SH-SY5Y (cell line): ENCODE measurements at regions not wholly inside any gene's neighbourhood (a gene's known extent, or its start where the extent isn't known, plus 50 kb on each side); places are given as distances from the start of the nearest gene placed in this dataset.
A peak's percentile ranks its signal among the peaks of the same experiment; 100 is the strongest.

ENCODE experiments used
- GATA2 ChIP-seq: IDR thresholded peaks from 2 replicates; pipeline ENCODE4 v1.6.1; 2011; ENCODE audit warnings: mild to moderate bottlenecking, low read depth, low read length
- GATA3 ChIP-seq: IDR thresholded peaks from 2 replicates; pipeline ENCODE4 v1.6.1; 2011; ENCODE audit warnings: low read depth, mild to moderate bottlenecking, low read length, moderate library complexity

DNA sequence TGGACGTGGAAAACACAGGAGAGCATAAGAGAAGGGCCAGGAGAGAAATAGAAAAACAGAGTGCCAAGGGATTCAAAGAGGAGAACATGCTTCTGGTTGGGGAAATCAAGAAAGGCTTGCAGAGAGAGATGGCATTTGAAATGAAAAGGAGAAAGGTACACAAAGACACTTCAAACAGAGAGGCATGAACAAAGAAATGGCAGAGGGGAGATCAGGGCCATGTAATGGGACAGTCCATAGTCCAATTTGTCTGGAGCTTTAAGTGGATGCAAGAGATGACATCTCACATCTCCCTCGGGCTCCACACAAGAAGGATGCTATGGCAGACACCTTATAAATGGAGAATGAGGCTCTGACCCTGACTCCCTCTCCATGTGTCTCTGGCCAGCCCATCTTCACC, 331.1 kb downstream of the MLLT3 start:
- TF ChIP-seq GATA2 (no peak), GATA3 (no peak)

DNA sequence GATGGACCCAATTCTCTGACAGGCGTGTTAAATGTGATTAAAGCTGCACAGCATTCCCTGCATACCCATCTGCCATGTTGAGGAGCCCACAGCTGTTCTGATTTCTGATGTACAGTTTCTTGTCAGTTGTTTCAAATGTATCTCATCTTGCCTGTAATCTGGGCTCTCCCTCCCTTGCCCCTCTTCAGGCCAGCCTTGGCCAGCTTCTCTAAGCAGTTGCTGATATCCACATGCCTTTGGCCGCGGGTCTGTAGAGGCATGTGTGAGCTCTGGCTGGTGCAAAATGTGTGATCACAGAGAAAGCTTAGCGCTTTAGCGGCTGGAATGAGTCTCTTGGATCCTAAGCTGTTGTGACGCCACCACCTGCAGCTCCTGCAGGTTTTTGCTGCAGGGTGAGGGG, 332.0 kb downstream of the MLLT3 start:
- TF ChIP-seq GATA3 (no peak), GATA2 (no peak)

DNA sequence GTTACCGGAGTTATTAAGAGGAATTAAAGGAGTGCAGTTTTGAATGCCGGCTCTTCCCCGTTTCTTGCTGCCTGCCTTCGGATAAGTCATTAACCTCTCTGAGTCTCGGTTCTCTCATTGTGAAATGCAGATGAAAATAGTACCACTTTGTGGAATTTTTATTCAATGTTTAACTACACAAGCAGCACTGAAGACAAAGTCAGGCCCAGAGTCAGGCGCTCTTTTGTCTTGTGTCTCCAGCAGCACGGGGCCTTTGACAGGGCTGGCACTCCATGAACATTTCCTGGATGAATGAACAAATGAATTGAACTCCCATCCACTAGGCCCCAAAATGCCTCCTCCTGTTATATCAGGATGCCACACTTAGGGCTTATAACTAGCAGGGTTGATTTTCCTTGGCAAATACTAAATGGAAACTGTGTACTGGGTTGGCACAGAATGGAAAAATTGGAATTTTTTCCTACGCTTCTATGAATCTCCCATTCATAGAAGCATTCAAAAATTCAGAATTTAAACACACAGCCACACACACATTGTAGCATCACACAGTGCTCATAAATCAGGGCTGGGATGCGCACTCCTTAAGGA, 332.8 kb downstream of the MLLT3 start:
- TF ChIP-seq GATA2 (no peak), GATA3 (no peak)

DNA sequence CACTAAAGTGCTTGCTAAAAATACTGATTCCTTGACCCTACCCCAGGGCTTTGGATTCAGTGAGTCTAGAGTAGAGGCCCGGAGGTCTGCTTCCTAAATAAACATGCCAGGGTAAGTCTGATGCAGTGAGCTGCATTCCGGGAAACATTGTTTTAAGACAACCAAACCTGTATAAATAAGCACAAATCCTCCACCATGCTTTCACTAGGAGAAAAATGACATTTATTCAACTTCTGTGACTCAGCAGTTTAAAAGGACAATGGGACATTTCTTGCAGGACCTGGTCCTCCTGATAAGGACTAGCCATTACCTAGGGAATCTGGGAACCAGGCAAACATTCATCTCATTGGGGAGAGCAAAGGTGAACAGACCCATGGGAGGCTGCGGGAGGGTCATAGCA, 335.3 kb downstream of the MLLT3 start:
- TF ChIP-seq GATA3 (no peak), GATA2 (no peak)

DNA sequence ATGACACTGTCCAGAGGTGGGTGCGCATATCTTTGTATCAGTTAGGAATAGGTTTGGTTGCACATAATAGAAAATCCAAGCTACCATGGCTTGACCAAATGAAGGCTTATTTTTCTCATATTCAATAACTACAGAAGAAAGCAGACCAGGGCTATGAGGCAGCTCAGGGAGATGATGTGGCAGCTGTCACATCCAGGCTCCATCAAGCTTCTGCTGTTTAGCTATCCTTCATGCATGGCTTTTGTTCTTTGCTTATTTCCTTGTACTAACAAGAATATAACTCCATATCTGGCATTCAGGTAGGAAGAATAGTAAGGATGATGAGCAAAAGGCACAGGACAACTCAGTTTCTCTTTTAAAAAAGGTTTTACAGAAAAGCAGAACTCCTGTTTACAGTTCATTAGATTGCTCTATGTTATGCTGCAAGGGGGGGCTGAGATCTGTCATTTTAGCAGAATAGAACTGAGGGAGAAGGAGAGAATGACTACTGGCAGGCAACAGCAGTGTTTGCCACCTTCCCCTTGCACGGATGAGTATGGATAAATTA, 336.1 kb downstream of the MLLT3 start:
- TF ChIP-seq GATA2 (no peak), GATA3 (no peak)

DNA sequence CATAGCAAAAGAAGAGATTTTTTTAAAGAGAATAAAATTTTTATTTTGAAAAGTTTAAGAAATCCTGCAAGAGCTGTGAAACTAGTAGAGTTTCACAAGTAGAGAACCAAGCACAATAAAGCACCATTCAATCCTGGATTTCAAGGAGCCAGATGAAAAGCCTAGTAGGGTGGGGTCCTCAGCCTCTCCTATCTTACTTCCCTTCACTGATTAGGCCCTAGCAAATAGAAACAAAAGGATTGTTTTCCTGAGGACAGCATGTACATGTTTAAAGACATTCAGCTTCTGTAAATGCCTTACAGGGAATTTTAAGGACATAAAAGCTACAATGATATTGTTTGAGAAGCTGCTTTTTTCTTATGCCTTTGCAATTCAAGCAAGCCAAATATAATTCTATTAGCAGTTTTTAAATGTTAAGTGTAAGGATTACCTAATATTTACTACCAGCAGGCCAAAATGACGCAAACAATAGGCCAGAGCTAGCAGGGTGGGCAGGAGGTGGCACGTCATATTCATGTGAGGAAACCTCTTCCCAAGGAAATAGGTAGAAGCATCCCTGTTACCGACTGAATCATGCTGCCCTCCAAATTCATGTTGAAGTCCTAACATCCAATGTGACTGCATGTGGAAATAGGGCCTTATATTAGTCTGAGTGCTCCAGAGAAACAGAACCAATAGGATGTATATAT, 337.6 kb downstream of the MLLT3 start:
- no peak for TF ChIP-seq GATA2
- TF ChIP-seq GATA3: no peak

DNA sequence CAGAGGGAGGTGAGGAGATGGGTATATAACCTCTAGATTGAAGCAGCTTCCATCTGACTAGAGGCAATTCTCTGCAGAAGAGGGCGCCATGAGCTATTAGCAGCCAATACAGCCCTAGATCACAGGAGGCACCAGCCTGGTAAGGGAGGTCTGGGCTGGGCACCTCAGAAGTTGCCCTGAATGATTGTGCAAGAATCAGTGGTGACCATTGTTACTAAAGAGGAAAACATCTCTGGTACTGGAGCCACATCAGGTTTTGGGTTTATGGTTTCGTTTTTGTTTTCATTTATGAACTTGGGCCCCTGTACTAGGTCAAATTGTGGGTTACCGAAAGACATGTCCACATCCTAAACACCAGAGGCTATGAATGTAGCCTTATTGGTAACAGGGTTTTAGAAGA, 342.0 kb downstream of the MLLT3 start:
- TF ChIP-seq GATA3 (no peak), GATA2 (no peak)

DNA sequence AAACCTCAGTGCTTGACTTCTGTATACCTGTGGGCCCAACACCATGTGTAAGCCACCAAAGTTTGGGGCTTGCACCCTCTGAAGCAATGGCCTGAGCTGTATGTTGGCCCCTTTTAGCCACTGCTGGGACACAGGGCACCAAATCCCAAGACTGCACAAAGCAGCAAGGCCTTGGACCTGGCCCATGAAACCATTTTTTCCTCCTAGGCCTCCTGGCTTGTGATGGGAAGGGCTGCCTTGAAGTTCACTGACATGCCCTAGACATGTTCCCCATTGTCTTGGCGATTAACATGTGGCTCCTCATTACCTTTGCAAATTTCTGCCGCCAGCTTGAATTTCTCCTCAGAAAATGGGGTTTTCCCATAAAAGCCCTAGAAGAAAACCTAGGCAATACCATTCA, 345.5 kb downstream of the MLLT3 start:
- TF ChIP-seq GATA3: no peak
- no peak for TF ChIP-seq GATA2

DNA sequence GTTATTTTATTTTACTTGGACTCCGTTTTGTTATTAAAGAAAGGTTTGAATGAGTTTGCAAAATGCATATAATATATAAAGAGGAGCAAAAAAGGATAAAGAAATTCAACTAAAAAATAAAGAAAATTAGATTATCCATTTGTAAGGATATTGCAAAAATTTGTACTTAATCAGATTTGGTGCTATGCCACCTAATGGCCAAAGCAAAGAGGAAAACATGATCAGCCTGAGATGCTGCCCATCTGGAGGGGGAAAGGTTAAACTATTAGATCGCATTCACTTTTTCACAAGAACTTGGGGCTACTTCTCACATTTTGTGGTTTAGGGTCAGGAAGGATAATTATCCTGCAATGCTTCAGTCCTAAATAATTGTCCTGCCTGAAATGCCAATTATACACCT, 350.6 kb downstream of the MLLT3 start:
- TF ChIP-seq GATA3 (no peak), GATA2 (no peak)

DNA sequence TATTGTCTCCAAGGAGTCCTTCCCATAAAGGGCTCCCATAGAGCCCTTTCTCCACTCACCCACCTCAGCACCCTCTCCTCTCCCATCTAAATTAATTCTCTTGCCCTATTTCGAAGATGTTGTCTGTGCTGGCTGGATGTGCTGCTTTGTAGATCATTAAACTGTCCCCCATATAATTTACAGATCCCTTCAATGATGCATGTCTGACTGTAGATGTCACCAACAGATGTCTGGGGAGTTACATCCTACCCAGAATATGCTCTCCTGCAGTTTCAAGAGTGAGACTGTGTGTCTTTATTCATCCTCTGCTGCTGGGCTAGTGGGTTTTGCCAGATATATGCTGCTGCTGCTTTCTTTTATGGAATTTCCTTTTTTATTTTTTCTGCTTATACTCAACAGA, 351.2 kb downstream of the MLLT3 start:
- TF ChIP-seq GATA3: no peak
- no peak for TF ChIP-seq GATA2

DNA sequence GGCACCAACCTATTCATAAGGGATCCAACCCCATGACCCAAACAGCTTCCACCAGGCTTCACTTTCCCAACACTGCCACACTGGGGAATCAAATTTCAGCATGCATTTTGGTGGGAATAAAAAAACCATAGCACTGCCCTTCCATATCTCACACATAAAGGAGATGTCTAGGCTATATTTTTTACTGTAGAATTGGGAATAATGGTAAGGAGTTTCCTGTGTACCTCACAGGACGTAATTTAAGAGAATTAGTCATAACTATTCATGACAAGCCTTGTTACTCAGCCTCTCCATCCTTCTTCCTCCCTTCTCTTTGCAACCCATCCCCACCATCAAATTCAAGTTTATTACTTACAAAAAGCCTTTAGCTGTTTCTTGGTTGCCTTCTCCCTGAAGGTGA, 352.1 kb downstream of the MLLT3 start:
- TF ChIP-seq GATA3 (no peak), GATA2 (no peak)

DNA sequence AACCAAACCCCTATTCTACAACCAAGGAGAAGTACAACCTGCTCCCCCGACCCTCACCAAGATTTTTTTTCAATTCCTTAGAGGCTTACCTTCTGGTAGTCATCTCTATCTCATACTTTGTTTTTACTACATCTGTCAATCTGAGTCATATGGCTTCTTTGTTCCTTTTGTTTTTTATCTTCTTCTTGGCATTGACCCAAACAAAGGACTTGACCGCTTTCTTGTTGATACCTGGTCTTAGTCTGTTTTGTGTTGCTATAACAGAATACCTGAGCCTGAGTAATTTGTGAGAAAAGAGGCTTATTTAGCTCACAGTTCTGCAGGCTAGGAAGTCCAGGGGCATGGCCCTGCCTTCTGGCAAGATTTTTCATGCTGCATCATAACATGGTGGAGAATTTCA, 352.7 kb downstream of the MLLT3 start:
- TF ChIP-seq GATA3 (no peak), GATA2 (no peak)

DNA sequence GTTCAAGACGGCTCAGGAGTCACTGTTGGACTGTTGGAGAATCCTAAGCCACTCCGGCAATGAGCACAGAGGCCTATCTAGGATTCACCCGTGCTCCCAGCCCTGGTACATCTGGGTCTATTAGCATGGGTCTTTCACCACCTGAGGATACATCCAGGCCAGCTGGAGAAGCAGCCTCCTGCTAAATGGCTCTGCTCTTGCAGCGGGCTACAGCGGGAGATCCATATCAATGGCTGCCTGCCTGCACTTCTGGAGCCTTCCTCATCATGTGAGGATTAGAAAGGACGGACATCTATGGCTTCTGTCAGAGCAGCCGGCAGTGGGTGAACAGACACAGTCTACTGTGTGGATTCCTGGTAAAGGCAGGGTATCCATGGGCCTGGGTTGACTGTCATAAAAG, 357.4 kb downstream of the MLLT3 start:
- TF ChIP-seq GATA2: peak; percentile 73
- TF ChIP-seq GATA3: no peak

DNA sequence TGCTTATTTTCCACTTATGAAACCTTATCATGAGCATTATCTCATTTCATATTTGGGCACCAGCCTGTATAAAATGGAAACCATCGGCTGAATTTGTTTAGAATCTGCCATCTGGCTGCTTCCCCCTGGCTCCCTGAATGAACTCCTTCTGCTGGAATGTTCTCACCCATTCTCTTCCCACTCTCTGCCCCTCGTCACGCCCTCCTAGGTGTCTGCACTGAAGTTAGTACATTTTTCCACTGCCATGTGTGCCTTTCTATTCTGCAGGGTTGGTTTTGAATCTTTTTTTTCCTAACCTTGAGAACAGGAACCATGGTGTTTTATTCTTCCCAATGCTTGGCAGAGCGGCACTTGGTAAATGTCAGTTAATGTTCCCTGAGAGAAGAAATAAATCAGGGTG, 359.7 kb downstream of the MLLT3 start:
- peak; percentile 76 for TF ChIP-seq GATA2
- TF ChIP-seq GATA3: no peak

DNA sequence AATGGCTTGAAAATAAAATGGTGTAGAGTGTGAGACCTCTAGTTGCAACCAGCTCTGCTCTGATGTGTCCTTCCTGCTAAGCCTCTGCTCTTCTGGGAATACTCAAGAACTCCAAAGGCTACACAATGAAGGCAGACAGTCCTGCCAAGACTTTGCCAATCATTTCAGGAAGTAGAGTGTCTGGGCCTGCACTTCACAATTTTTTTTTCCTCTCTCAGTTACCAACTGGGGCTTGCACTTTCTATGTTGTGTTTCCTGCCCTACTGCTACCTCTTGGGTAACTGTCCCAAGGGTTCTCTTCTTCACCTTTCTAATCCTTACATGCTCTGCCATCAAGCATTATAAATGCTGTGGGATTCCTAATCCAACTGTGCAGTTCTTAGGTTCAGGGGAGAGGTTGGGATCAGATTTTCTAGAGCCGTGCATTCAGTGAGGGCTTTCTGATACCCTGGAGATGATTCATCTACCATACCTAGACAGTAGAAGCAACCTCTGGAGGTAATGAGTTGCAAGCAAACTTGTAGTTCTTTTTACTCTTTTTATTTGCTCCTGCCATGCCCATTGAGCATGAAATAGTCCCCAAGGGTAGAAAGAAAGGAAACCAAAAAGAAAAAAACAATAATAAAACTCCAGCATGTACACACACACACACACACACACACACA, 365.9 kb downstream of the MLLT3 start:
- TF ChIP-seq GATA3 (no peak), GATA2 (no peak)
